Astrocyte (in vitro differentiated cells and primary cell): ENCODE measurements at regions not wholly inside any gene's neighbourhood (a gene's known extent, or its start where the extent isn't known, plus 50 kb on each side); places are given as distances from the start of the nearest gene placed in this dataset.

ENCODE experiments used
- DNase-seq: peaks from one replicate; pipeline ENCODE4 v3.0.0-alpha.2; 2010; ENCODE audit warnings: low read depth
- FAIRE-seq: peaks from 2 replicates; lab custom pipeline; 2011; peaks lifted over from hg19 to GRCh38; lab: Jason Lieb, UNC
- H2AFZ ChIP-seq: 2 replicates; pipeline ENCODE4 v1.6.0; 2012; ENCODE audit warnings: low read depth, low read length, inconsistent platforms
- H3K27ac ChIP-seq: 2 replicates; pipeline ENCODE4 v1.5.1; 2011; ENCODE audit warnings: low read depth, low read length, inconsistent platforms
- H3K27me3 ChIP-seq: 2 replicates; pipeline ENCODE4 v1.6.0; 2011; ENCODE audit warnings: low read length, inconsistent platforms; ENCODE audit not compliant: insufficient read depth
- H3K36me3 ChIP-seq: 2 replicates; pipeline ENCODE4 v1.5.1; 2011; ENCODE audit warnings: low read length, inconsistent platforms; ENCODE audit not compliant: insufficient read depth
- H3K4me1 ChIP-seq: 2 replicates; pipeline ENCODE4 v1.5.1; 2011; ENCODE audit warnings: low read length, inconsistent platforms; ENCODE audit not compliant: insufficient read depth
- H3K4me2 ChIP-seq: 2 replicates; pipeline ENCODE4 v1.6.0; 2012; ENCODE audit warnings: low read length, inconsistent platforms
- H3K4me3 ChIP-seq: 2 replicates; pipeline ENCODE4 v1.5.1; 2011; ENCODE audit warnings: low read depth, mild to moderate bottlenecking, low read length, inconsistent platforms; ENCODE audit not compliant: insufficient read depth
- H3K79me2 ChIP-seq: 2 replicates; pipeline ENCODE4 v1.6.0; 2012; ENCODE audit warnings: mild to moderate bottlenecking, low read length, inconsistent platforms; ENCODE audit not compliant: insufficient read depth
- H3K9ac ChIP-seq: 2 replicates; pipeline ENCODE4 v1.6.0; 2012; ENCODE audit warnings: mild to moderate bottlenecking, low read length, inconsistent platforms
- H3K9me3 ChIP-seq: 2 replicates; pipeline ENCODE4 v1.5.1; 2012; ENCODE audit warnings: low read depth, mild to moderate bottlenecking, low read length, inconsistent platforms; ENCODE audit not compliant: insufficient read depth
- H4K20me1 ChIP-seq: 2 replicates; pipeline ENCODE4 v1.6.0; 2012; ENCODE audit warnings: low read length, inconsistent platforms; ENCODE audit not compliant: insufficient read depth
- H3K27ac Mint-ChIP-seq: one replicate; pipeline ENCODE4 v1.8.0; 2021; ENCODE audit warnings: mild to moderate bottlenecking, mixed read lengths; ENCODE audit not compliant: unreplicated experiment
- H3K27me3 Mint-ChIP-seq: one replicate; pipeline ENCODE4 v1.8.0; 2021; ENCODE audit warnings: low read depth, mixed read lengths; ENCODE audit not compliant: unreplicated experiment
- H3K36me3 Mint-ChIP-seq: one replicate; pipeline ENCODE4 v1.8.0; 2021; ENCODE audit warnings: low read depth, mixed read lengths; ENCODE audit not compliant: unreplicated experiment
- H3K4me1 Mint-ChIP-seq: one replicate; pipeline ENCODE4 v1.8.0; 2021; ENCODE audit warnings: low read depth, mixed read lengths; ENCODE audit not compliant: unreplicated experiment
- H3K4me3 Mint-ChIP-seq: one replicate; pipeline ENCODE4 v1.8.0; 2021; ENCODE audit warnings: mild to moderate bottlenecking, moderate library complexity, mixed read lengths; ENCODE audit not compliant: unreplicated experiment
- H3K9me3 Mint-ChIP-seq: one replicate; pipeline ENCODE4 v1.8.0; 2021; ENCODE audit warnings: mild to moderate bottlenecking, mixed read lengths; ENCODE audit not compliant: unreplicated experiment
- EZH2 ChIP-seq: IDR thresholded peaks from 2 replicates; pipeline ENCODE4 v1.6.1; 2012; ENCODE audit warnings: mild to moderate bottlenecking, low read length, inconsistent platforms; ENCODE audit not compliant: insufficient read depth
- TF ChIP-seq, protein P1 (sequence below): IDR thresholded peaks from 2 replicates; pipeline ENCODE4 v1.5.1; 2011; ENCODE audit warnings: low read depth, mild to moderate bottlenecking, inconsistent platforms, low read length, moderate library complexity; ENCODE audit not compliant: insufficient read depth

DNA sequence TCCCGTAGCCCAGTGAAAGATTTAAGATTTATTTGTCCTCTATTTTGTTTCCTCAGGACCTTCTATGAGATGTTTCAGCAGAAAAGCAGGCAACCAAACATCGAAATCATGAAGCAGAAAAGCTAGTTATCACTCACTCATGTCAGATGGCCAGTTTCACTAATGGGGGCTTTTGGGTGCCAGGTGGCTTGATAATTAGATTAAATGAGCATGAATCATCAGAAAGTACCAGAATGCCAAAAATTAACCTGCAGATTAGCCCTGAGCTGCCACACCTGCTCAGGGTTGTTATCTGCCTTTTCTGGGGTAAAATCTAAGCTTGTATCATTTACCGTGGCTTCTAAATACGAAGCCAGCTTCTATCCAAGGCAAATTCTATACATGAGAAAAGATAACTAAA, 1017.5 kb downstream of the XPNPEP1 start:
- Histone ChIP-seq H4K20me1 (no peaks in the 10 kb centered on the region), H3K79me2 (no peaks in the 10 kb centered on the region), H3K9ac (no peak overlapping the region), H3K36me3 (no peaks in the 10 kb centered on the region), H3K4me3 (no peak overlapping the region), H3K27ac (no peak overlapping the region), H3K9me3 (peaks cover 3% of the 10 kb centered on the region), H3K27me3 (no peaks in the 10 kb centered on the region), H3K4me1 (no peaks in the 10 kb centered on the region), H3K4me2 (no peak overlapping the region), H2AFZ (no peak overlapping the region)
- Mint-ChIP-seq H3K27me3 (no peaks in the 10 kb centered on the region), H3K4me1 (peaks cover 10% of the 10 kb centered on the region), H3K4me3 (no peak overlapping the region), H3K36me3 (no peaks in the 10 kb centered on the region), H3K9me3 (no peaks in the 10 kb centered on the region), H3K27ac (no peak overlapping the region)
- DNase-seq (no peak), FAIRE-seq (no peak)
- TF ChIP-seq, protein P1, sequence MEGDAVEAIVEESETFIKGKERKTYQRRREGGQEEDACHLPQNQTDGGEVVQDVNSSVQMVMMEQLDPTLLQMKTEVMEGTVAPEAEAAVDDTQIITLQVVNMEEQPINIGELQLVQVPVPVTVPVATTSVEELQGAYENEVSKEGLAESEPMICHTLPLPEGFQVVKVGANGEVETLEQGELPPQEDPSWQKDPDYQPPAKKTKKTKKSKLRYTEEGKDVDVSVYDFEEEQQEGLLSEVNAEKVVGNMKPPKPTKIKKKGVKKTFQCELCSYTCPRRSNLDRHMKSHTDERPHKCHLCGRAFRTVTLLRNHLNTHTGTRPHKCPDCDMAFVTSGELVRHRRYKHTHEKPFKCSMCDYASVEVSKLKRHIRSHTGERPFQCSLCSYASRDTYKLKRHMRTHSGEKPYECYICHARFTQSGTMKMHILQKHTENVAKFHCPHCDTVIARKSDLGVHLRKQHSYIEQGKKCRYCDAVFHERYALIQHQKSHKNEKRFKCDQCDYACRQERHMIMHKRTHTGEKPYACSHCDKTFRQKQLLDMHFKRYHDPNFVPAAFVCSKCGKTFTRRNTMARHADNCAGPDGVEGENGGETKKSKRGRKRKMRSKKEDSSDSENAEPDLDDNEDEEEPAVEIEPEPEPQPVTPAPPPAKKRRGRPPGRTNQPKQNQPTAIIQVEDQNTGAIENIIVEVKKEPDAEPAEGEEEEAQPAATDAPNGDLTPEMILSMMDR = no peak
- no peak for TF ChIP-seq EZH2

DNA sequence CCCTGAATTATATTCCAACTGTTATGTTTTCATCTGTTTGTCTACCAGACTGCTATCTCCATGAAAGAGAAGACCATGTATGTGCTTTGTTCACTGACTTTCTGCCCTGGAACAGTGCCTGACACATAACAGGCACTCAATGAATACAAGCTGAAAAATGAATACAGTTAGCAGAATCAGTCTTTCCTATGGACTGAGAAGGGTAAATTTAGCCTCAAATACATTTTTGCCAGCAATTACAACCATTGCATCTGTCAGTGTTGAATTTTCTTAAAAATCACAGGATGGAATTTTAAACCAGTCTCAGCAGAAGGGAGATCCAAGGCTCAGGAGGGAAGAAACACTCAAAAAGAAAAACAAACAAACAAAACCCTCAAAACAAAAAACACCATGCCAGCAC, 1018.1 kb downstream of the XPNPEP1 start:
- Histone ChIP-seq H3K36me3 (no peaks in the 10 kb centered on the region), H2AFZ (no peak overlapping the region), H3K79me2 (no peaks in the 10 kb centered on the region), H3K4me2 (no peak overlapping the region), H3K9ac (no peak overlapping the region), H3K4me3 (no peak overlapping the region), H3K27me3 (no peaks in the 10 kb centered on the region), H3K4me1 (no peaks in the 10 kb centered on the region), H3K9me3 (peaks cover 3% of the 10 kb centered on the region), H3K27ac (no peak overlapping the region), H4K20me1 (no peaks in the 10 kb centered on the region)
- no peak for TF ChIP-seq EZH2
- TF ChIP-seq, protein P1 = no peak
- Mint-ChIP-seq H3K27me3 (no peaks in the 10 kb centered on the region), H3K4me1 (peaks cover 10% of the 10 kb centered on the region), H3K27ac (no peak overlapping the region), H3K4me3 (no peak overlapping the region), H3K36me3 (no peaks in the 10 kb centered on the region), H3K9me3 (no peaks in the 10 kb centered on the region)
- FAIRE-seq (no peak), DNase-seq (no peak)

DNA sequence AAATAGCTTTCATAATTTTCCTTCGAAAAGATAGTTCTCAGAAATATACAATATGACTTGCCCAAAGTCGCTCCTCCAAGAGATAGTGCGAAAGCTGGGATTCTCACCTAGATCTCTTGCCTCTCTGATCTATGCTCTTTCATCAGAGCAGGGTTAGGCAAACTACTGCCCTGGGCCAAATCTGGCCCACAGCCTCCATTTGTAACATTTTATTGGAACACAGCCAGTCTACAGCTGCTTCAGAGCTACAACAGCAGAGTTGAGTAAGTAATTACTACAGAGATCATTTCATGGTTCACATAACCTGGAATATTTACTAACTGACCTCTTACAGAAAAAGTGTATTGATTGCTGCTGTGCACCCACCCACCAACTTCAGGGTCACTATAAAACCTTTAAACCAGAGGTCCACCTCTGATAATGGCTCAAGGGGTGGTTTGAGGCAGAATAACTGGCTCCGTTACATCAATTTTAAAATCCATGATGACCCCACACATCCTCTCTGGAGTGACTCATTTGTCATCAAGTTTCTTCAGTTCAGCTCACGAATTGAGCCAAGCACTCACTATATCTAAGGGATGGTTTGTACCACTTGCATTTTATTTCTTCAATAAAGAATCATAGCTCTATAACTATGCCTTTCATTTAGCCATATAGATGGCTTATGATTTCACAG, 1019.0 kb downstream of the XPNPEP1 start:
- H3K9me3 Mint-ChIP-seq = no peaks in the 10 kb centered on the region
- Histone ChIP-seq H3K27ac (no peak overlapping the region), H2AFZ (no peak overlapping the region), H3K4me3 (no peak overlapping the region), H3K9ac (no peak overlapping the region), H3K4me1 (no peaks in the 10 kb centered on the region), H3K4me2 (no peak overlapping the region), H3K27me3 (no peaks in the 10 kb centered on the region), H3K9me3 (peaks cover 3% of the 10 kb centered on the region), H3K79me2 (no peaks in the 10 kb centered on the region), H3K36me3 (no peaks in the 10 kb centered on the region), H4K20me1 (no peaks in the 10 kb centered on the region)
- peak; percentile 38 for DNase-seq
- H3K27ac Mint-ChIP-seq = no peak overlapping the region
- peaks cover 15% of the 10 kb centered on the region for H3K4me1 Mint-ChIP-seq
- H3K36me3 Mint-ChIP-seq = no peaks in the 10 kb centered on the region
- H3K27me3 Mint-ChIP-seq = no peaks in the 10 kb centered on the region
- no peak overlapping the region for H3K4me3 Mint-ChIP-seq
- no peak for FAIRE-seq
- TF ChIP-seq, protein P1 = no peak
- no peak for TF ChIP-seq EZH2
